Mucosa of descending colon (tissue), 3 donors: ENCODE measurements at regions not wholly inside any gene's neighbourhood (a gene's known extent, or its start where the extent isn't known, plus 50 kb on each side); places are given as distances from the start of the nearest gene placed in this dataset.
"Not testable (repeated sequence)": the region's sequence is repeated elsewhere in the genome, so short reads cannot be mapped to it uniquely, and the experiment has no call there.

Experiments
- ATAC-seq: fragments of 200-7000 bp; cut with Tn5 transposase; one replicate; pipeline ENCODE4 v1.9.1; 2020; ENCODE audit warnings: mild to moderate bottlenecking, moderate library complexity
- DNase-seq, 3 donors: peaks; one replicate each; pipeline ENCODE4 v3.0.0-alpha.2; 2020
- H3K36me3 ChIP-seq: fragments of 200-600 bp; one replicate; pipeline ENCODE4 v1.8.0; 2021; ENCODE audit warnings: low read depth, mild to moderate bottlenecking
- H3K4me1 ChIP-seq: fragments of 200-600 bp; one replicate; pipeline ENCODE4 v1.8.0; 2021; ENCODE audit warnings: low read depth, mild to moderate bottlenecking
- H3K4me3 ChIP-seq: fragments of 200-600 bp; one replicate; pipeline ENCODE4 v1.8.0; 2021; ENCODE audit warnings: mild to moderate bottlenecking
- H3K9me3 ChIP-seq: fragments of 200-600 bp; one replicate; pipeline ENCODE4 v1.8.0; 2021; ENCODE audit warnings: mild to moderate bottlenecking
- CTCF ChIP-seq: fragments of 200-600 bp; IDR thresholded peaks from one replicate; pipeline ENCODE4 v1.8.0; 2022; ENCODE audit warnings: antibody characterized with exemption, mild to moderate bottlenecking
- intact Hi-C, 2 donors: fragments of 100-400 bp; cut with DNase I in 1 of 2; cut with micrococcal nuclease in 1 of 2; formaldehyde crosslinking; loops; one replicate each; pipeline versions ENCODE4 v1.11.0 to v1.11.1; 2022; cut with DNase I, micrococcal nuclease
- donor health status: DM: no; HTN: no; CAD: no; lungs with moderate emphysema.
- donor health status: DM: no; HTN: no; CAD: no.
- donor health status: DM: no; HTN: yes; CAD: no.

GRCh38 chrX:108900333-108900732, 164.0 kb upstream of the IRS4 start:
- intact Hi-C loops: no loop called here
- Histone ChIP-seq H3K4me3 (no peak overlapping the region), H3K36me3 (no peaks in the 10 kb centered on the region), H3K9me3 (peaks cover 15% of the 10 kb centered on the region), H3K4me1 (no peaks in the 10 kb centered on the region)
- no peak for TF ChIP-seq CTCF
- DNase-seq (no peak), ATAC-seq (no peak)

DNA sequence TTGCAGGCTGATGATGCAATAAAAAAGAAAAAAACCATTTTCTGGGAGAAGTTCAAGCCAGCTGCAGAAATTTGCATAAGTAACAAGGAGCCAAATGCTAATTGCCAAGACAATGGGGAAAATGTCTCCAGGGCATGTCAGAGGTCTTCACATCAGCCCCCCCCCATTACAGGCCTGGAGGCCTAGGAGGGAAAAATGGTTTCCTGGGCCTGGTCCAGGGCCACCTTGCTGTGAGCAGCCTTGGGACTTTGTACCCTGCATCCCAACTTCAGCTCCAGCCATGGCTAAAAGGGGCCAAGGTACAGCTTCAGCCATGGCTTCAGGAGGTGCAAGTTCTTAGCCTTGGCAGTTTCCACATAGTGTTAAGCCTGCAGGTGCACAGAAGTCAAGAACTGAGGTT, 160.0 kb upstream of the IRS4 start:
- H3K36me3 ChIP-seq, DNase-seq, intact Hi-C loops, ATAC-seq, H3K4me1 ChIP-seq, H3K4me3 ChIP-seq: not testable (repeated sequence)
- peaks cover 13% of the 10 kb centered on the region for H3K9me3 ChIP-seq

DNA sequence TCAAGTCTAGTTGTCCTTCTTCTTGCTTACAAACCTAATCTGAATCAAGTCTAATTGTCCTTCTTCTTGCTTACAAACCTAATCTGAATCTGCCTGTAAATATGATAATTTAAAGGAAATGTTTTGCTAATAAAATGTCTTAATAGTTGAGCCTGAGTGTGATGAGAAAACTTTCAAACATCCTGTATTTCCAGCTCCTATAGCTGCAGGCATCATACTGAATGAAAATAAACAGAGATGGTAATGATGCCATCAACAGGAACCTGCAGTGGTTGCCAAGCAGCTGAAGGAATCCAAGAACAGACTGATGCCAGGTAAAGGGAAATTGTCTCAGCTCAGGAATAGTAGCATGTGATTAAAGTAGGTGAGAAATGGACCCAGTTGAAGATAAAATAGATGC, 156.1 kb upstream of the IRS4 start:
- Histone ChIP-seq H3K4me1 (no peaks in the 10 kb centered on the region), H3K4me3 (no peak overlapping the region), H3K36me3 (no peaks in the 10 kb centered on the region), H3K9me3 (peaks cover 5% of the 10 kb centered on the region)
- no peak for DNase-seq
- intact Hi-C loops: no loop called here
- ATAC-seq: no peak
- no peak for TF ChIP-seq CTCF

DNA sequence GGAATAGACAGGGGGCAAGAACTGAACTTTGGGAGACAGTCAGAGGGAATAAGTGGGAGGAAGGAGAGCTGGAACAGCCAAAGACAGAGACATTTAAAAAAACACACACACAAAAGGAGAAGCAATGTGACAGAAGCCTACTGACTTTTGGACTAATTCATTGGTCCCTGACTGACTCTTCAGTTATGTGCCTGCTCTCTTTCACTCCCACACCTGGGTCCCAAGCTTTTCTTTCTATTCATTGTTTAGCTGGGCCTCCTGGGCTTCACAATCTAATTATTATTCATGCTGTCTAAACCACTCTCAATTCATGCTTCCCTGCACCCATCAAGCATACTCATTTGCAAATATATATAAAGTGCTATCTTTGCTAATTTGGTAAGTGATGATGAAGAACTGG, 139.2 kb upstream of the IRS4 start:
- intact Hi-C loops: no loop called here
- DNase-seq (no peak), ATAC-seq (no peak)
- TF ChIP-seq CTCF: no peak
- H3K36me3 ChIP-seq: no peaks in the 10 kb centered on the region
- H3K9me3 ChIP-seq: no peaks in the 10 kb centered on the region
- no peaks in the 10 kb centered on the region for H3K4me1 ChIP-seq
- H3K4me3 ChIP-seq: no peak overlapping the region

- DNase-seq, intact Hi-C loops, H3K36me3 ChIP-seq, H3K4me1 ChIP-seq, H3K9me3 ChIP-seq, ATAC-seq, H3K4me3 ChIP-seq: not testable (repeated sequence)
Measured at GRCh38 chrX:108843039-108843438, 106.7 kb upstream of the IRS4 start.

DNA sequence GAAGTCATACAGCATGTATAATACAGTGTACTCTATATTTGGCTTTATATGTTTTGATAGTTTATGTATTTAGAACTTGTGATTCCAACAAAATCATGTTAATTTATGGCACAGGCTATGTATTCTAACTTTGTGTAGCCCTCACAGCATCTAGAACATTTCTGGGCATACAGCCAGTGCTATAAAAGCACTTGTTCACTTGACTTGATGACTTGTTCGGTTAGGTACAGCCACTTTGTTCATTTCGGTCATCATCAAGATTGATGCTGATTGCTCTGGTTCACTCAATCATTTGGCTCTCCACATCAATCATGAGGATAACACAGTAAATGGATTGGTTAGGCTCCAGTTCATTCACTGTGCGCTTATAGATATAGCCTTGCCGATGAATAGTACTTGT, 97.6 kb upstream of the IRS4 start:
- ATAC-seq (no peak), DNase-seq (no peak)
- H3K4me3 ChIP-seq: no peak overlapping the region
- no peaks in the 10 kb centered on the region for H3K36me3 ChIP-seq
- no peak for TF ChIP-seq CTCF
- no peaks in the 10 kb centered on the region for H3K9me3 ChIP-seq
- H3K4me1 ChIP-seq: no peaks in the 10 kb centered on the region
- intact Hi-C loops: no loop called here

DNA sequence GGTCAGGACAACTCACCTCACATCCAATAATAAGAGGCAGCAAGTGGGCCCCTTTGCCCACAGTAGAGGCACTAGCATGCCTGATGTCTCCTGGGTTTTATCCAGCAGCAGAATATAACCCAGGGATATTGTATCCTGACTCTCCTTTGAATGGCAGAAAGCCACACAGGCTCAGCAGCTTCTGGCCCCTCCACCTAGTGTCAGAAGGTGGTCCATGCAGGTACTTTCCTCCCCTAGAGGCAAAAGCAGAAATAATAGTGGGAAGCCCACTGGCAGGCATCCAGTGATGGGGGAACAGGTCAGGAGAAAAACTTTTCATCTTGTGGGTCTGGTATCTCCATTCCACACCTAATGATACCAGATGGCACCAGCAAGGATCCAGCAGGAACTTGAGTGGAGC, 75.5 kb upstream of the IRS4 start:
- Histone ChIP-seq H3K9me3 (no peaks in the 10 kb centered on the region), H3K4me3 (no peak overlapping the region), H3K36me3 (no peaks in the 10 kb centered on the region), H3K4me1 (no peaks in the 10 kb centered on the region)
- intact Hi-C loops: no loop called here
- ATAC-seq (no peak), DNase-seq (no peak)
- TF ChIP-seq CTCF: no peak
